ENCODE measurements at regions not wholly inside any gene's neighbourhood (a gene's known extent, or its start where the extent isn't known, plus 50 kb on each side); places are given as distances from the start of the nearest gene placed in this dataset.

DNA sequence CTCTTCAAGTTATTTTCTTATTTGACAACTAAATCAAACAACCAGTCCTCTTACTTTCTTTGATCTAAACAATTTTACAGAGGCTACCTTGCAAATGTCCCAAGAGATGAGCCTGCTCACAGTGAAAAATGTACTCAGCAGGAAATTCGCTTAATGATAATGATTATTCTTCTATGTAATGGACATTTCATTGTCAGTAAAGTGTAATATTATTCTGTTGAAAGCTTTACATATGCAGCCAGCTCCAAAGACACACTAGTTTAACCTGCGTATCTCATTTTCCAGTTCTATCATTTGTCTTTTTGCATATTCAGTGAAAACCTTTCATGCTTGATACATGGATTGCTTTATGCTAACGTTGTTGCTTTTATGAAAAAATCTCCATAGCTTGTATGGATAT, 758.7 kb upstream of the ZNF608 start:
- no peak for TF ChIP-seq POLR2A (IDR thresholded peaks at IDR 0.05; ENCODE audit: low read length)
- no peak for TF ChIP-seq GATA1 (IDR thresholded peaks at IDR 0.05; ENCODE audit: low read depth, low read length)

Measured in erythroblast (primary cell).